ENCODE measurements at regions not wholly inside any gene's neighbourhood (a gene's known extent, or its start where the extent isn't known, plus 50 kb on each side); places are given as distances from the start of the nearest gene placed in this dataset.

GRCh38 chr4:57435300-57435699 is 325.1 kb upstream of the IGFBP7 start:
- no peaks in the 10 kb centered on the region for H3K27me3 ChIP-seq (ENCODE audit: control insufficient read depth, insufficient read depth, low read length)
- H3K36me3 ChIP-seq (ENCODE audit: control insufficient read depth in 2 of 3, insufficient read depth in 3 of 3, low read length in 3 of 3), result no peaks in the 10 kb centered on the region
- DNase-seq (no peak), FAIRE-seq (no peak)
- intact Hi-C loops (cut with DNase I), result no loop called here
- no peak for TF ChIP-seq CTCF (IDR thresholded peaks at IDR 0.05; ENCODE audit: borderline replicate concordance, extremely low read depth, insufficient read depth)
- H3K27ac ChIP-seq (ENCODE audit: low read depth in 2 of 2, low read length in 2 of 2), result no peak overlapping the region
- no peak overlapping the region for H3K4me3 ChIP-seq (ENCODE audit: low read length in 3 of 3)
- H3K4me1 ChIP-seq (ENCODE audit: control insufficient read depth in 2 of 3, insufficient read depth in 2 of 3, low read depth in 1 of 3, low read length in 3 of 3), result no peaks in the 10 kb centered on the region
- H3K9ac ChIP-seq (ENCODE audit: low read length in 3 of 3), result no peak overlapping the region
- H3K9me3 ChIP-seq (ENCODE audit: control insufficient read depth in 2 of 3, insufficient read depth in 1 of 3, low read length in 3 of 3), result no peaks in the 10 kb centered on the region

GRCh38 chr4:57430726-57431125 is 320.5 kb upstream of the IGFBP7 start:
- Histone ChIP-seq H3K9ac (ENCODE audit: low read length in 3 of 3) (no peak overlapping the region), H3K4me1 (ENCODE audit: control insufficient read depth in 2 of 3, insufficient read depth in 2 of 3, low read depth in 1 of 3, low read length in 3 of 3) (no peaks in the 10 kb centered on the region), H3K9me3 (ENCODE audit: control insufficient read depth in 2 of 3, insufficient read depth in 1 of 3, low read length in 3 of 3) (no peaks in the 10 kb centered on the region), H3K36me3 (ENCODE audit: control insufficient read depth in 2 of 3, insufficient read depth in 3 of 3, low read length in 3 of 3) (no peaks in the 10 kb centered on the region), H3K27me3 (ENCODE audit: control insufficient read depth, insufficient read depth, low read length) (no peaks in the 10 kb centered on the region), H3K27ac (ENCODE audit: low read depth in 2 of 2, low read length in 2 of 2) (no peak overlapping the region), H3K4me3 (ENCODE audit: low read length in 3 of 3) (no peak overlapping the region)
- no peak for TF ChIP-seq CTCF (IDR thresholded peaks at IDR 0.05; ENCODE audit: borderline replicate concordance, extremely low read depth, insufficient read depth)
- DNase-seq (no peak), FAIRE-seq (no peak)
- intact Hi-C loops (cut with DNase I), result no loop called here

- Histone ChIP-seq H3K27me3 (ENCODE audit: control insufficient read depth, insufficient read depth, low read length) (no peaks in the 10 kb centered on the region), H3K9me3 (ENCODE audit: control insufficient read depth in 2 of 3, insufficient read depth in 1 of 3, low read length in 3 of 3) (no peaks in the 10 kb centered on the region), H3K4me1 (ENCODE audit: control insufficient read depth in 2 of 3, insufficient read depth in 2 of 3, low read depth in 1 of 3, low read length in 3 of 3) (no peaks in the 10 kb centered on the region), H3K27ac (ENCODE audit: low read depth in 2 of 2, low read length in 2 of 2) (no peak overlapping the region), H3K4me3 (ENCODE audit: low read length in 3 of 3) (no peak overlapping the region), H3K36me3 (ENCODE audit: control insufficient read depth in 2 of 3, insufficient read depth in 3 of 3, low read length in 3 of 3) (no peaks in the 10 kb centered on the region), H3K9ac (ENCODE audit: low read length in 3 of 3) (no peak overlapping the region)
- peak; percentile 77 for TF ChIP-seq CTCF (IDR thresholded peaks at IDR 0.05; ENCODE audit: borderline replicate concordance, extremely low read depth, insufficient read depth)
- FAIRE-seq (no peak), DNase-seq (peak; percentile 80 to 90 (median 84))
- intact Hi-C loops (cut with DNase I), result no loop called here
These were observed 316.7 kb upstream of the IGFBP7 start for GRCh38 chr4:57426779-57427395.

GRCh38 chr4:57425610-57426009 is 315.4 kb upstream of the IGFBP7 start:
- Histone ChIP-seq H3K27me3 (ENCODE audit: control insufficient read depth, insufficient read depth, low read length) (no peaks in the 10 kb centered on the region), H3K36me3 (ENCODE audit: control insufficient read depth in 2 of 3, insufficient read depth in 3 of 3, low read length in 3 of 3) (no peaks in the 10 kb centered on the region), H3K9ac (ENCODE audit: low read length in 3 of 3) (no peak overlapping the region), H3K27ac (ENCODE audit: low read depth in 2 of 2, low read length in 2 of 2) (no peak overlapping the region), H3K4me1 (ENCODE audit: control insufficient read depth in 2 of 3, insufficient read depth in 2 of 3, low read depth in 1 of 3, low read length in 3 of 3) (no peaks in the 10 kb centered on the region), H3K9me3 (ENCODE audit: control insufficient read depth in 2 of 3, insufficient read depth in 1 of 3, low read length in 3 of 3) (no peaks in the 10 kb centered on the region), H3K4me3 (ENCODE audit: low read length in 3 of 3) (no peak overlapping the region)
- intact Hi-C loops (cut with DNase I), result no loop called here
- no peak for TF ChIP-seq CTCF (IDR thresholded peaks at IDR 0.05; ENCODE audit: borderline replicate concordance, extremely low read depth, insufficient read depth)
- no peak for FAIRE-seq
- DNase-seq, result no peak

All from kidney (tissue), 13 donors.